H1 (cell line): ENCODE measurements at regions not wholly inside any gene's neighbourhood (a gene's known extent, or its start where the extent isn't known, plus 50 kb on each side); places are given as distances from the start of the nearest gene placed in this dataset.

Source experiments
- EGR1 ChIP-seq: IDR thresholded peaks from 2 replicates; pipeline ENCODE4 v1.6.1; 2011; ENCODE audit warnings: low read depth, low read length, borderline replicate concordance

GRCh38 chr7:84705706-84706105 is 481.1 kb downstream of the SEMA3D start (continued):
- TF ChIP-seq EGR1, result no peak
